Activated CD4-positive, CD25-positive, alpha-beta regulatory T cell (primary cell): ENCODE measurements at regions not wholly inside any gene's neighbourhood (a gene's known extent, or its start where the extent isn't known, plus 50 kb on each side); places are given as distances from the start of the nearest gene placed in this dataset.

Source experiments
- DNase-seq, 4 experiments: peaks; one replicate each; lab custom pipeline; 2025; lab: John Stamatoyannopoulos, UW

DNA sequence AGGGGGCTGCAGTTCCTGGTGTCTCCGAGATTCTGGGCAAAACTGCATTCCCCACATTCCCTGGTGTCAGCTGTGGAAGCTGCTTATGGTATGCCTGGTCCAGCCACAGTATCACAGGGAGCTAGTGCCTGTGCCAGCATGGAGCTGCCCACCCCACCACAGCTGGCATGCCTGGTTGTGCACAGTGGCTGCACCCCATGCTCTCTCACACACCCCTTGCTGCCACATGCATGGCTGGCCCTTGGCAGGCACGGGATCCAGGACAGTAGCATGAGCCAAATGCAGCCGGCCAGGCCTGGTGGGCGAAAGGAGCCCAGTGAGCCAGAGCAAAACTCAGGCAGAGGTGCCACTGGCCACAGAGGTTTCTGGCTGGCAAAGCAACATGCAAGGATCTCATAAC is 418.0 kb upstream of the SPOCK3 start:
- DNase-seq: no peak

DNA sequence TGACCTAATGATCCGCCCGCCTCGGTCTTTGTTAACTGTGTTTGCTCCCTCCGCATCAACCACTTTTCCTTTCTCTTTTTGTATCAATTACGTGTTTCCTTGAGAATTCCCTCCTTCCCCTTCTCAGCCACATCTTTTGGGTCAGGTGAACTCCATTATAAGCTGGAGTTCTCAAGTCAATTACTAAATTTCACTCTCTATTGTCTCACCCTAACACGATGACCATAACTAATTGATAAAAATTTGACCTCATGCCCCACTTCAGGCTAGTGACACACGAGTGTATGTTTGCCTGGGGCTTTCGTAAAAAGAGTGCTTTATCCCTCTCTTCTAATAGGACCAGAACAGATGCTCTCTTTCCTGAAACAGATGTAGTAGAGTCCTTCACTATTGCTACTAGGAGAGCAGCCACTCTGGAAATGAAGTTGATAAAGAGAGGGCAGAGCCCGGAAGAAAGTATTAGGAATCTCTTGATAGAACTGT is 403.6 kb upstream of the ANXA10 start:
- no peak for DNase-seq

GRCh38 chr4:167702391-167702790 is 389.9 kb upstream of the ANXA10 start:
- DNase-seq: no peak

- no peak for DNase-seq
Observed at GRCh38 chr4:167711517-167711916, 380.8 kb upstream of the ANXA10 start.

GRCh38 chr4:167713756-167714155 is 378.6 kb upstream of the ANXA10 start:
- DNase-seq: no peak

DNA sequence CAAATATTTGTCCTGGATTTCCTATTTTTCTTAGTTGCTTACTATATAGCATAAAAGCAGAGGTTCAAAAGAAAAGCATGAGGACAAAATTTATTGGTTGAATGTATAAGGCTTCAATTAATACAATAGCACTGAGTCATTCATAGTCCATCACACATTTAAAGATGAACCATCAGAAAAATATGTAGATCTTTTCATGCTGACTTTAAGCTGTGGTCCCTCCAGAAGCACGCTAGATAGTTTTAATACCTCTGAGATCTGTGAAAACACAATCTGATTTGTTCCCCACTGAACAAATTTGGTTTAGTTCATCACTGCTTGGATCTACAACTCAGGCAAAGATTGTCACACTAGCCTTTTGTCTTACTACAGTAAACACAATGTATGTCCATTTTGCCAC is 377.2 kb upstream of the ANXA10 start:
- no peak for DNase-seq

DNA sequence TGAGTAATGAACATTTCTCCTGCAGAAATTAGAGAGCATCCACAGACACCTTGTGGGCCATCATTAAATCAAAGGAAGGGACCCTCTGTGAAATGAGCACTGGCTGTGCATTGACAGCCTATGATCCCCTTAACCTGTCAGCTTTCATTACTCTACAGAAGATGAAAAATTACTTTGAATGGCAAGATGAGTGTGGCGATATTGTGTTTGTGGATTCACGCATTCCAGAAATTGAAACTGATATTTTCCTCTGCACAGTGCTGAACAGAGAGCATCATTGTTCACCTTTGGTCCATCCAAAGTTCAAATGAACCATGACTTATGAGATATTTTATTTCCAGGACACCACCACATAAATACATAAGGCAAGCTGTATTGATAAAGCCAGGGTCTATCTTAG is 374.8 kb upstream of the ANXA10 start:
- DNase-seq: no peak

GRCh38 chr4:167721617-167722486 is 370.5 kb upstream of the ANXA10 start:
- DNase-seq: no peak

DNA sequence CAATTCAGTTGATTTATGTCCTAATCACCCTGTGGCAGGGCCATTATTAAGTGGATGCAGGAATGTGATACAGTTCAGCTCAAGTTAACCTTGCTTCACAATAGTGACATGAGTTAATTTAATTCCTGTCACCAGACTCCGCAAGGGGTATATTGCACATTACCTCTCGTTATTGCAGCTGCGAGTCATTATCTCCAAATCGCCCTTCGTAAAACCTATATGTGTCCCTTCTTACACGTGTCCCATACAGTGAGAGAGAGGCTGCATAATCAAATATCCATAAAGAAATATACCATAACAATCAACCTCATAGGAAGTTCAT is 369.9 kb upstream of the ANXA10 start:
- no peak for DNase-seq

- DNase-seq: no peak
Observed at GRCh38 chr4:167724941-167725340, 367.4 kb upstream of the ANXA10 start.

DNA sequence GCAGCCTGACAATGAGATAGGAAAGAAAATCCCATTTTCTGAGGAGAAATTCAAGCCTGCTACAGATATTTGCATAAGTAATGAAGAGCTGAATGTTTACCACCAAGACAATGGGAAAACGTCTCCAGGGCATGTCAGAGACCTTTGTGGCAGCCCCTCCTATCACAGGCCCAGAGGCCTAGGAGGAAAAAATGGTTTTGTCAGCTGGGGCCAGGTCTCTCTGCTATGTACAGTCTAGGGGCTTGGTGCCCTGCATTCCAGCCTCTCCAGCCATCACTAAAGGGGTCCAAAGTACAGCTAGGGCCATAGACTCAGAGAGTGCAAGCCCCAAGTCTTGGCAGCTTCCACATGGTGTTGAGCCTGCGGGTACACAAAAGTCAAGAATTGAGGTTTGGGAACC is 361.6 kb upstream of the ANXA10 start:
- no peak for DNase-seq

- no peak for DNase-seq
Observed at GRCh38 chr4:167745024-167745687, 347.2 kb upstream of the ANXA10 start.

DNA sequence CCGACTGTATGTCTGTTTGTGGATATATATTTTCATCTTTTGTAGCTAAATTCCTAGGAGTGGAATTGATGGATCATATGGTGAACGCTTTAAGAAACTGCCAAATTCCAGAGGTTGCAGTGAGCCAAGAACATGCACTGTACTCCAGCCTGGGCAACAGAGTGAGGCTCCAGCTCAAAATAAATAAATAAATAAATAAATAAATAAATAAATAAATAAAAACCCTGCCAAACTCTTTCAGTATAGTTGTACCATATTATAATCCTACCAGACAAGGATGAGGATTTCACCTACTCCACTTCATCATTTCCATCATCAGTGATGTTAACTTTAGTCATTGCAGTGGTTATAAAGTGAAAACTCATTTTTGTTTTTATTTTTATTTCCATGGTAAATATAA is 325.1 kb upstream of the ANXA10 start:
- no peak for DNase-seq

- DNase-seq: no peak
Observed at GRCh38 chr4:167774646-167775045, 317.7 kb upstream of the ANXA10 start.

DNA sequence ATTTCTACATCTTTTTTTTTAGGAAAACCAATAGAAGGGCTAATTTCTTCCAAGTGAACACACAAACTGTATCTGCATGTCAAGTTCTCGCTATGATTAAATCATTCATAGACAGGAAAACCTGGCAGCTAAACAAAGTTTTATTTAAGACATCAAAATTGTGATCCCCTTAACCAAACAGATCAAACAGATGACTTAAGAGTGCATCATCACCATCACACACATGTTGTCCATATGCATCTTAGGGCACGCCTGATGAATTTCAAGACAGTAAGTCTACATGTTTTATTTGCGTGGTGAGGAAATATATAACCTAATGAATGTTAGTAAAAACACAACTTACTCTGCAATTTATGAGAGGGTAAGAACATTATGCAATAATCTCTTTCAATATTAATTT is 317.0 kb upstream of the ANXA10 start:
- DNase-seq: no peak

- DNase-seq: no peak
Observed at GRCh38 chr4:167779280-167779679, 313.1 kb upstream of the ANXA10 start.

DNA sequence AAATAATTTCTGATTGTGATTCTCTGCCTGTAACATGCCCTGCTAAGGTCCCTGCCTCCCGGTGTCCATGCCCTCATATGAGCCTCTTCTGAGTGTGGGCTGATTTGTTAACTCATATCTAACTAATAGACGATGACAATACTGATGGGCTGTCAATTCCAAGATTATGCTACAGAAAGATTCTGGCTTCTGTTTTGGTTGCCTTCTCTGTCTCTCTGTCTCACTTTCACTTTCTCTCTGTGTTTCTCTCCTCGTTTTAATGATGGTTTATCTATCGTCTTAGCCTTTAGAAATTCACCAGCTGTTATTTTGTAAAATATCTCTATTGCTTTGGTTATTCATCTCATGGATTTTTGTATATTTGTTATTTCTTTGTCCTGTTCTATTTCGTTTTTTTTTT is 312.5 kb upstream of the ANXA10 start:
- no peak for DNase-seq

DNA sequence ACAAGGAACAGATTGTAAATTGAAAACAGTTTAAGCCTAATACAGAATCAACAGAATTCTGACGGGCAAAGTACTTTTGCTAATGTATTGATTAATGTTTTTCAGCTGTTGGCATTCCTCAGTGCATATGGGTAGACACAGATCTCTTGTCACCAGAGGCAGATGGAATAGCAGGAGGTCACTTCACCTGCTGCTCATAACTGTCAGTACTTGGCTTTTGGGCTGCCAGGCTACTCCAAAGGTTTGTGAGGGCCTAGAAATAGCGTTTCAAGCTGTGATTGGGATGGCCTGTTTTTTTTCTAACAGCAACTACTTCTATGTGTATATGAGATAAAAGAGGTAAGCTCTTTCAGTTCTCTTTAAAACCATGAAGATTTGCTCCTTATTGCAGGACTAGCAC is 307.5 kb upstream of the ANXA10 start:
- no peak for DNase-seq

DNA sequence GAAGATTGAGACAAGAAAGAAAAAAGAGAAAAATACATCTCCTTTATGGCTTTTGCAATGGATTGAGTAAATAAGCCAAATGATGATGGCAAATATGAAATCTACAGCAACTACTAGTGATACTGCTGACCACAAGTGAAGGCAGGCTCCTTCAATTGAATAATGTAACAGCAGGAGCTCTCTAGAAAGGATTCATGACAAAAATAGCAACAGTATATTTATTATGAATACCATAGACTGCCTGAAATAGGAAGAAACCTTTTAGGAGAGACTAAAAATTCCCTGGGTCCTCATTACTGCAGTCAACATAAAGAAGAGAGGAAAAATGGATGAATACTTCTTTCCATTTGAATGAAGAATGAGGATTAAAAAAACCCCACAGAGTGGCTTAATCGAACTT is 306.8 kb upstream of the ANXA10 start:
- DNase-seq: no peak

GRCh38 chr4:167786504-167786903 is 305.8 kb upstream of the ANXA10 start:
- no peak for DNase-seq

DNA sequence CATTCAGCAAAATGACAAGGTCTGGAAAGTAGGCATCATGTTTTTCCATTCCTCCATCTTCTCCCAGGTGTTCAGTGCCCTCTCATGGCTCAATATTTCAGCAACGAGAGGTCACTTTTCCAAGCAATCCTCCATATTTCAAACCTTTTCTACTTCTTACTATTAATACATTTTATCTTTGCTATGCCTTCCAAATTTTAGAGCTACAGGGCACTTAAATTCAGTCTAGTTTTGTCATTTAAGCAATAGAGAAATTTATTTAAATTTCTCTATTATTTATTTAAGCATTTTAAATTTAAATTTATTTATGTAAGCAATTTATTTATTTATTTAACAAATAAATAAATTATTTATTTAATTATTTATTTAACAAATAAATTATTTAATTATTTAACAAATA is 305.1 kb upstream of the ANXA10 start:
- no peak for DNase-seq

- no peak for DNase-seq
Observed at GRCh38 chr4:167802463-167803212, 289.7 kb upstream of the ANXA10 start.

- no peak for DNase-seq
Observed at GRCh38 chr4:167811958-167812357, 280.4 kb upstream of the ANXA10 start.
